ENCODE measurements at regions not wholly inside any gene's neighbourhood (a gene's known extent, or its start where the extent isn't known, plus 50 kb on each side); places are given as distances from the start of the nearest gene placed in this dataset.
"Not testable (repeated sequence)": the region's sequence is repeated elsewhere in the genome, so short reads cannot be mapped to it uniquely, and the experiment has no call there.

DNA sequence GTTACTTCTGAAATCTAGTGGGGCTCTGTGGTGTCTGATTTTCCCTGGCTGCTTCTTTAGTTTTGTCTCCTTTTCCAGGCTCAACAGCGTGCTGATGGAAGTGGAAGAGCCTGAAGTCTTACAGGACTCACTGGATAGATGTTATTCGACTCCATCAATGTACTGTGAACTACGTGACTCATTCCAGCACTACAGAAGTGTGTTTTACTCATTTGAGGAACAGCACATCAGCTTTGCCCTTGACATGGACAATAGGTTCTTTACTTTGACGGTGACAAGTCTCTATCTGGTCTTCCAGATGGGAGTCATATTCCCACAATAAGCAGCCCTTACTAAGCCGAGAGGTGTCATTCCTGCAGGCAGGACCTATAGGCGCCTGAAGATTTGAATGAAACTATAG is 51.1 kb downstream of the NBPF8 start:
- DNase-seq (ENCODE audit: low spot score), result not testable (repeated sequence)

DNA sequence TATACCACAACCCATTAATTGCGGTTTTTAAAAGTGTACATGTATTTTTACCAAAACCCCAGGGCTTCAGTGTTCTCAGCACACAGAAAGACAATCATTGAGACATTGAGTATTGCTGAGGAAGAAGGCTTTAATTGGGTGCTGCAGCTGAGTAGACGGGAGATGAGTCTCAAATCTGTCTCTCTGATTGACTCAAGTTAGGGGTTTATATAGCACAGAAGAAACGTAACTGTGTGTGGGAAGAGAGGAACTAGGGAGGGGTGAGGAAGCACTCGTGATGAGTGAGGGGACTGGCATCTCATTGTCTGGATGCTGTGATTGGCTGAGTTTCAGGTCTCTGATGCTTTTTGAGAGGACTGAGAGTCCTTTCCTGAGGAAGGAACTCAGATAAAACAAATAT is 62.8 kb downstream of the NBPF8 start:
- not testable (repeated sequence) for DNase-seq (ENCODE audit: low spot score)

DNA sequence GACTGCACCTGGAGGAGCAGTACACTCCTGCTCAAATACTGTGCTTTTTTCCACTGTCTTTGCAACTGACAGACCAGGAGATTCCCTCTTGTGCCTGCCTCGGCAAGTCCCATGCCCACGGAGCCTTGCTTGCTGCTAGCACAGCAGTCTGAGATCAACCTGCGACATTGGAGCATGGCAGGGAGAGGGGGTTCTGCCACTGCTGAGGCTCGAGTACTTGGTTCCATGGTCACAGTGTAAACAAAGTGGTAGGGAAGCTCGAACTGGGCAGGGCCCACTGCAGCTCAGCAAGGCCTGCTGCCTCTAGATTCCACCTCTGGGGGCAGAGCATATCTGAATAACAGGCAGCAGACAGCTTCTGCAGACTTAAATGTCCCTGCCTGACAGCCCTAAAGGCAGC is 63.6 kb downstream of the NBPF8 start:
- DNase-seq (ENCODE audit: low spot score), result not testable (repeated sequence)

DNA sequence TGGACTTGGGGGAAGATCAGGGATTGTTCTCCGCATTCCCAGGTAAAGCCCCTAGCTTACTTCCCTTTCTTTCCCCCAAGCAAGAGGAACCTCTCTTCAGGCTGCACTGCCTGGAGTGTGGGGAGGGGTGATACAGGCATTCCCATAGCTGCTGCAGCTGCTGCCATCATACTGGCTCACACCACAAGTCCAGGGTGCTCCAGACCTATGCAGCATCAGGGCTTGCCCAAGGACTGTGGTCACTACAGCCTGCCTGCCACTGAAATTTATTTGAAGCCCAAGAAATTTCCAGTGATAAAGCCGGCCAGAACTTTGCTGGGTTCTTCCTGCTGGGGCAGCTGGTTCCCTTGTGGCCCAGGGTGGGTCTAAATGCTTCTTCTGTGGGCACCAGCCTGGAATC is 72.7 kb downstream of the NBPF8 start:
- DNase-seq (ENCODE audit: low spot score), result not testable (repeated sequence)

DNA sequence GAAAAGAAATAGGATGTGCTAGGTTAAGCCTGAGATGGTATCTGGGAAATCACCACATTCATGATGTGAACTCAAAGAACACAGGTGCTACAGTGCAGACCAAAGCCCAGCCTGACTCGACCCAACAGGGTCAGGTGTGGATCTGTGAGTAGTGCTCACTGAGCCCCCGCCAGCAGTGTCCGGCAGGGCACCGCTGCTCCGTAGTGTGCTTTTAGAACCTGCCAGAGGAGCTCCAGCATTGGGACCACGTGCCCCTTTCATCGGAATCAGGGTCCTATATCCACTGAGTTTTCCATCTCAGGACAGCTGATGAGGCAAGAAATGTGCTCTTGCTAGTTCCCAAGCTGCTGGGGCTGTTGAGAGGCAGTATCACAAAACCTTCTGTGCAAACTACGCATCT is 74.4 kb downstream of the NBPF8 start:
- not testable (repeated sequence) for DNase-seq (ENCODE audit: low spot score)

DNA sequence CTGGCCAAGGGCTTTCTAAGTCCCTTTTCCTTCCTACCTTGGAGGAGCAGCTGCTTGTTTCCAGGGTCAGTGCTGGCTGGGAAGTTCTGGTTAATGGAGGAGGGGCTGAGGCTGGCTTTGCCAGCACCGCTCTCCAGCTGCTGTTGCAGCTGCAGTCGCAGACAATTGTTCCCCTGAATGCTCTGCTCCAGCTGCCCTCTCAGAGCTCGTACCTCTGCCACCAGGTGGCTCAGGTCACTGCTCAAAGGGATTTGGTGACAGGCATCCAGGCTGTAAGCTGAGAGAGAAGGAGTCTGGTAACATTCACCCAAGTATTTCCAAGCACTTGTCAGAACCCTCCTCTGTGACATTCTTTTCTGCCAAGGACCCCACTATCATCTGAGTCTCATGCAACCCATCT is 82.3 kb downstream of the NBPF8 start:
- not testable (repeated sequence) for DNase-seq (ENCODE audit: low spot score)

DNA sequence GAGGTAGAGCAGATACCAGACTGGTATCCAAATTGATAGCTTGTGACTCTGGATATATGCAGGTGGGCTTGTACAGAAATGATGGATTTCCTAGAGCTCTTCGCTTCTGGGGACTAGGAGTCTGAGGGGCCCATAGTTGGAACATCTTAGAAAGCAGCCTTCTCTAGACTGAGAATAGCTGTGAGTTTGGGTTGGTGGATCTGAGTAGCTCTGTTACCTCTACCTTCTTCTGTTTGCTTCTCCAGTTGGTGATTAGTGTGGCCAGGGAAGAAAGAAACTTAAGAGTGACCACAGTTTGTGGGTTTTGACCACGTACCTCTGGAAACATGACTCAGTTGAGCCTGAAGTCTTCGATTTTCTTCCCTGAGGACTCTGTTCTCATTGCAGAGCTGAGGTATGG is 88.4 kb downstream of the NBPF8 start:
- DNase-seq (ENCODE audit: low spot score), result not testable (repeated sequence)

DNA sequence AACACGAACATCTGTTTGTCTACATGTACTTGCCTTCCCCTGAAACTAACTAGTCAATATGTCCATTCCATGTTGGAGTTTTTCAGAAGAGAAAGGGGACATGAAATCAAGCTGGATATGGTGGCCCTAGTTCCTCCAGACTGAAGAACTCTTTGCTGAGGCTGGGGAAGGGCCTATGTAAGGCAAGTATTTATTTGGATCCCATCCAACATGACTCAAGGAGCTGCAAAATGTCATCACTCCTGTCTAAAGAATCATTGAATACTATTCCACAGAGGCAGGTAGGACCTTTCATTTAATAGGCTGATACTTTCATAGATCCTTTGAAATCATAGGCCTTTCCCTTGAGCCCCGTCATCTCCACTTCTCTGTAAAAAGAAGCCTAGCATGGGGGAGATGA is 91.5 kb downstream of the NBPF8 start:
- not testable (repeated sequence) for DNase-seq (ENCODE audit: low spot score)

DNA sequence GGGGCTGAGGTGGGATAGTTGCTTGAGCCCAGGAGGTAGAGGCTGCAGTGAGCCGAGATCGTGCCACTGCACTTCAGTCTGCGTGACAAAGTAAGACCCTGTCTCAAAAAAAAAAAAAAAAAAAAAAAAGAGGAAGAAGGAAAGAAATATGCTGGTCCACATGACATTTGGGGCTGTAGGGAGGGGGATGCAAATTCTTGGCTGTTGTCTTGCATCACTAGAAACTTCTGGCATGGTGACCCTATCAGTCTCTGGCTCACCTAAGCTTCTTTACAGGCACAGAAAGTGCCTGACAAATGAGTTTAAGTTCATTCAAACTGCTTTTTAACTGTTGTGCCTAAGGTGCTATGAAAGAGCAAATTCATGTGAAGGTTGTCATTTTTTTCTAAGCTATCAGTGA is 93.5 kb downstream of the NBPF8 start:
- DNase-seq (ENCODE audit: low spot score), result not testable (repeated sequence)

DNA sequence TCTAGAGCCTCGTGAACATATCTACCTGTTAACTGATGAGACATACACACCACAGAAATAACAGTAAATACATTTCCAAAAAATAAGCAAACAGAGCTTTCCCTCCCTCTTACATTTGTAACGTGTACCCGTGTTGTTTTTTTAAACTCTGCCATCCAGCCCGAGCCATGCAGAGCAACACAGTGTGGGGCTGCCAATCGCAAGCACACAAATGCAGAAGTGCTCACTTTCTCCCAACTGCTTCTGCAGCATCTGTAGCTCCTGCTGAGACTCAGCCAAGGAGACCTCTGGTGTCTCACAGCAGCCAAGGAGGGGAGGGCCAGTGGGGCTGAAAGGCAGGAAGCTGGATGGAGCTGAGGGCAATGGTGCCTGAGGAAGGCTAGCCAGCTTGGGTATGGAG is 94.4 kb downstream of the NBPF8 start:
- not testable (repeated sequence) for DNase-seq (ENCODE audit: low spot score)

DNA sequence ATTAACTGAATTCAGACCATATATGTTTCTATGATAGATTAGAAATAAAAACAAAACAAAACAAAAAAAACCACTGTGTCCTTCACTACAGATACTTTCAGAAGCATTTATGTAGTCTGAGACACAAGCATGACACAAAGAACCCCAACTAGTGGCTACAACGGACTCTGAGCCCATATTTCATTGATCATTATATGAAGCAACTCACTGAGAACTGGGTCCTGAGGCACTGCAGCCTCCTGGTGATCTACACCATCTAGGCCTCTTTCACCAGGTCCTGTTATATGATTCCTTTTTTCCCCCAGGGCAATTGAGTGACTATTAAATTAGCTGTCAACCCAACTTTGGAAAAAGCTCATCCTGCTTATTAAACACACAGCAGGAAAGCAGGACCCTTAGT is 98.3 kb downstream of the NBPF8 start:
- DNase-seq (ENCODE audit: low spot score), result not testable (repeated sequence)

DNA sequence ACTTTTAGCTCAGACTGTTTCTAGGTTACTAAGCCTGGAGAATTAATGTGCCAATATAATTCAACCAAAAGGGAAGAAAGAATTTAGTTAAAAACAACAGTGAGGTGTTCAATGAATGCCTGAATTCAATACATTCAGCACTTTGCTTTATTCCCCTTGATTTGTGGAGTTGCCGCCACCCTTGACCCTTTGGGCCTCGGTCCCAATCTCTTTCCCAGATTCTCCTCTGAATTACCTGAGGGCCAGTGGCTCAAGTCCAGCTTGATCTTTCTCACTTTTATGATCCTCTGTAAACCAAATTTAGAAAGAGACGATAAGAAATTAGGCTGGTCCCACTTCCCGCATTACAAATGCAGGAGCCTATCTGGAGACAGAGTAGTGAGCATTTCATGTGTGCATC is 98.7 kb downstream of the NBPF8 start:
- not testable (repeated sequence) for DNase-seq (ENCODE audit: low spot score)

DNA sequence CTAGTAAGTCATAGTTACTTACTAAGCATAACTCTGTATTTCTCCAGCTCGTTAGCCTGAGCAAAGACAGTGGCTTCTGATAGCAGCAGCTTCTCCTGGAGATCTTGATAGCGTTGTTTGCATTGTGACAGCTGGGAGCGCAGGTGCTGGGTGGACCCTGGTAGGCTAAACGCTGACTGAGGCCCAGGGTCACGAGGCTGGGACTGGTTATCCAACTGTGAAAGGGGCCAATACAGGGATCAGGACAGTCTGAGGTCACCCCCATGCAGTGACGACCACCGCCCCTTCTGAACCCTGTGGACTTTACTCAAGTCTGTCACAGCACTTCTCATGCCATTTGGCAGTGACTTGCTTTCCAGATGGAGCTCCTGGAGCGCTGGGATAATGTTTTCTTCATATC is 104.4 kb downstream of the NBPF8 start:
- not testable (repeated sequence) for DNase-seq (ENCODE audit: low spot score)

DNA sequence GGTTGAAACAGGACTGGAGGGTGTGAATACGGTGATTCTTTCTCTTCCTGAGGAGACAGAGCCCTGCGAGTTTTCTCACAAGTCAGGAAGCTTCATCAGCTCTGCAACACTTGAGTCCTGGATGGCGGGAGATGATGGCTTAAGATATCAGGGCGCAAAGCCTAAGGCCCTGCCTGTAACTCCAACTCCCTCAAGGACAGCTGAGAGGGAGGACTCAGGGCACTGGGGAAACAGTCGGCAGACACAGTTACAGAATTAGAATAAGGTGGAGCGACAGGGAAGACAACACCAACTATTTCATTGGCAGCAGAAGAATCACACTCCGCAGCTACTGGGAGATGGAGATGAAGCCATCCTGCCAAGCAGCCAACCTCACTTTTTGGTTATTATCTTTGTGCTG is 109.6 kb downstream of the NBPF8 start:
- not testable (repeated sequence) for DNase-seq (ENCODE audit: low spot score)

DNA sequence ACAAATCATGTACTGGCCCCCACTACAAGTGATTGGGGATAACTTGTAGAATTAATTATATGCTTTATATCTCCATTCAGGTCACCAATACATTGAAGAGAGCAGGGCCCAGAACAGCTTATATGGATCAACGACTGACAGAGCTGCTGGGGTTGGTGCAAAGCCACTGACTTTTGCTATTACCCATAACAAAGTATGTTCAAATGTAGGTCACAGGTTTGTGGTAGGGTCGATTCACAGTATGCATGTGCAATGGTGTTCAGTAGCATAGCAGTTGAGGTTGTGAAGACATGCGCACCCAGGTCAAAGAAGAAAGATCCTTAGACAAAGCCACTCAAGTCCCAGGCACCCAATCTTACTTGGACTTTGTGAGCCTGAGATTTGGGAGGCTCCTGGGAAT is 110.6 kb downstream of the NBPF8 start:
- peak; percentile 1 for DNase-seq (ENCODE audit: low spot score)

DNA sequence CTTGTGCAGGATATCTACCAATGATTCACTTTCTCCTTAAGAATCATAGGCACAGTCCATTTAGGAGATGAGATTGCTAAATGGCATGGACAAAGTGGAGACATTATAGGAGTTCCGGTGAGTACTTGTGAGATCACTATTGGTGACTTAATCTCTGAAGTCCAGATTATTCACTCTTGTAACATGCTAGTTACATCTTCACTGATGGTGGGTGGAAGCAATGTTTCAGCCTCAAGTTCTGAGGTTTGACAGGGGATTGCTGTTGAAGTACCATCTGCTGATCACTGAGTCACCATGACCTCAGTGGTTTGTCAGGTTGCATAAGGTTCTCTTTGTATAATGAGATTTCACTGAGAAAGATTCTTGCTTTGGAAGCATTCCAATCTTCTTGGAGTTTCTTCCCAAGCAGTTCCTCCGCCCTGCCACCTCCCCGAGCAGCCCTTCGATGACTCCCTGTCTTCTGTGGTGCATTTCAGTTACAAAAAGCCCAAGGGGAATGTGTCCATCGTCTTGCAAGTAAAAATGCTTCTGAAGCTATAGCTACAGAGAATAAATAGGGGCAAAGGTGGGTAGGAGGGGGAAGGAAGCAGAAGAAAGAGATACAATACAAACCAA is 114.7 kb downstream of the NBPF8 start:
- DNase-seq (ENCODE audit: low spot score), result not testable (repeated sequence)

DNA sequence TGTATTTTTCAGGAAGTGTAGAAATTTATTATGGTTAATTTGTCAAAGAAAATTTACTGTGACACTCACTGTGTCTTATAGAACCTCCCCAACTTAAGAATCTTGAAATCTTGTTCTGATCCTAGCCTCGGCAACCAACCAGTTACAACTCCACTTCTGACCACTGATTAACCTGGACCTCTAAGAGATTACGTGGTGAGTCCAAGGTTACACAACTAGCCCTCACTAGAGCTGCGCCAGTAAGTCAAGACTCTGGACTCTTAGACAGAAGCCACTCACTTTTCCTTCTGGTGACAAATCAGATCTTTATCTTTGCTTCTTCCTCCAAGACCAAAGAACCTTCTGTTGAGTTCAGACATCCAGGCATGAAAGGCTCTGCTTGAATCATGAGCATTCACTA is 116.6 kb downstream of the NBPF8 start:
- not testable (repeated sequence) for DNase-seq (ENCODE audit: low spot score)

DNA sequence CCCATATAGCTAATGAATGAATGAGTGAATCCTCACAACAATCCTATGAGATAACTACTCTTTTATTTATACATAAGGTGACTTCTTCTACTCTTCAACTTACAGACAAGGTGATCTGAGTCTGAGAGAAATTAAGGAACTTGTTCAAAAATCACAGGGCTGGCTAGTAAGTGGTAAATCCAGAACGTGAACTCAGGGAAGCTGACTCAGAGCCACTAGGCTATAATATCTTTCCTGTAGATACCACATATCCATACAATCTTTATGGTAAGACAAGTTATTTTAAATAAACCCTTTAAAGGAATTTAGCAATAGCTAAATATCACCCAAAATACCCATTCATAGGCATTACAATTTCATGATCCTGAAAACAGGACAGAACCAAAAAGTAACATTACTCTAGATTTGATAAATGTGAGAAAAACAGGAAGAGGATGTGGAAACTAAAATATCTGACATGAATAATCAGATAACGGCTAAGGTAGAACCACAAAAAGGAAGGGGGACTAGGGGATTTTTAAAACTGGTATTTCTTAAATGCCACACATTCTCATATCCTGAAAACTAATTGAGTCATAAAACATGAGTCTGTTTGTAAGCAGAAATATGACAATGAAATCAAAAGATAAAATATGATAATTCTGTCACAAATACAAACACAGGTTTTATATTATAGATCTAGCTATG is 119.7 kb downstream of the NBPF8 start:
- peak; percentile 51 for DNase-seq (ENCODE audit: low spot score)

DNA sequence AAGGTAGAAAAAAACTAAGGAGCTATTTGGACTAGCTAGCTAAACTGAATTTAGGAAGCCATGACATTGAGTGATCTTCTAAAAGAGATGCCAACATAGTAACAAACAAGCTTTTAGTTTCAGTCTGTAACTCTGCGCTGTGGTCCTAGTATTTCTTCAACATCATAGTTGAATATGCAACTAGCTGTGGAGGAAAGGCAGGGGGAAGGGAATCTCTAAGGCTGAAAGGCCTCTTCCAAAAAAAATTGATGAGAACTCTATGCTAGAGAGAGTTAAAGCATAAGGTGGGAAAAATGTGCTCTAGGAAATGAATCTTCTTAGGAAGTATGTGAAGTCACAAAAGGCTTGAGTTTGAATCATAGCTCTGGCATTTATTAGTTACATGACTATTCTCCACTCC is 120.2 kb downstream of the NBPF8 start:
- DNase-seq (ENCODE audit: low spot score), result not testable (repeated sequence)

DNA sequence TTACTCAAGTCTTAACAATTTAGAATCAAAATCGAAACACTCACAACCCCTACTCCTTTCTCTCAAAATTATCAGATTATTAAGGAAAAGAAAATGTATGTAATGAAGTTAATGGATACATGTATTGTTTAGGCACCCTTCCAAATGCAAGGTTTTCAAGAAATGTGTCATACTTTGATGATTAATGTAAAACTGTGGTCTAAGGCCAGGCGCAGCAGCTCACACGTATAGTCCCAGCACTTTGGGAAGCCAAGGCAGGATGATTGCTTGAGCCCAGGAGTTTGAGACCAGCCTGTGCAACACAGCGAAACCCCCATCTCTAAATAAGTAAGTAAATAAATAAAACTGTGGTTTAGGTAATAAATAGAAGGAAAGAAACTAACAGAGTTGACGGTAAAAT is 126.6 kb downstream of the NBPF8 start:
- DNase-seq (ENCODE audit: low spot score), result not testable (repeated sequence)

DNA sequence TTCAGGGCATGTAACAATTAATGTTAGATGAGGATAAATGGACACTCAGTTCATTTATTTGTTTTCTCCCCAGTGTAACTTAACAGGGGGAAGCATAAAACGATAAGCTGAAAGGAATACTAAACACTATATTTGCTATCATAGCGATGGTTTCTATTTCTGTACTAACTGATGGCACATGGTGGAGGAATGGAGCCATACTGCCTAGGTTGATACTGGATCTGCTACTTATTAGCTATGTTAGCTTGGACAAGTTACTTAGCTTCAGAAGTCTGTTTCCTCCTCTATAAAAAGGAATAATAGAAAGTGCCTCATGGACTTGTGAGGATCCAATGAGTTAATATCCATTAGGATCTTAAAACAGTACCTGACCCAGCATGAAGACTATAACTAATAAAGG is 127.5 kb downstream of the NBPF8 start:
- DNase-seq (ENCODE audit: low spot score), result not testable (repeated sequence)

DNA sequence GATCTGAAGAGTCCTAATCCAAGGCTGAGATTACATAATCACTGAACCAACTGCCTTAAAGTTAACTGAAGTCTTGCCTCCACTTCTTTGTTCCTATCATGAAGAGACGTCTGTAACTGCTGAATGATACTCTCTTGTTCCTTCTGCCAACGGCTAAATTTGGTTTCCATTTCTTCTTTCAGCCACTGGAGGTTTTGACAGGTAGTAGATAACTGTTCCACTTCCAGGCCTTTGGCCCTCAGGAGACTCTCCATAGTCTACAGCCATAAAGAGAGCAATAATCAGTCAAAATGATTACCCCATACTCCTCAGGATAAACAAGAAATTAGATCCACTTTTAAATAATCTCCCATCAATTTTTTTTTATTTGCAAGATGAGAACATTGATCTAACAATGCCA is 128.1 kb downstream of the NBPF8 start:
- not testable (repeated sequence) for DNase-seq (ENCODE audit: low spot score)

DNA sequence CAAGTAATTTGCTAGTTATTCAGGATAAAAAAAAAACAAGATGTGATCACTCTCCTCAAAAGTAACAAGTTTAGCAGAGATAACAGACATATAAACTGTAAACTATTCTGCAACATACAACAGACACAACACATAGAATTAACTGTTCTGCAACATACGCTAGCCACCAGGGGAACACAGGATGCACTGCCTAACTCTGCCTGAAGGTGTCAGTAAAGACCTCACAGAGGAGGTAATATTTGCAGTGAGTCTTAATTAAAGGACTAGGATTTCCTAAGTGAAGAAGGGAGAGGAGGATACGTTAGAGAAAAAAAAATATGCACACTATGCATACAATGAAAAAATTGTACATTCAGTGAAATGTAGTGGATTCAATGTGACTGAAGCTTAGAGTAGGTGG is 129.6 kb downstream of the NBPF8 start:
- peak; percentile 89 for DNase-seq (ENCODE audit: low spot score)

DNA sequence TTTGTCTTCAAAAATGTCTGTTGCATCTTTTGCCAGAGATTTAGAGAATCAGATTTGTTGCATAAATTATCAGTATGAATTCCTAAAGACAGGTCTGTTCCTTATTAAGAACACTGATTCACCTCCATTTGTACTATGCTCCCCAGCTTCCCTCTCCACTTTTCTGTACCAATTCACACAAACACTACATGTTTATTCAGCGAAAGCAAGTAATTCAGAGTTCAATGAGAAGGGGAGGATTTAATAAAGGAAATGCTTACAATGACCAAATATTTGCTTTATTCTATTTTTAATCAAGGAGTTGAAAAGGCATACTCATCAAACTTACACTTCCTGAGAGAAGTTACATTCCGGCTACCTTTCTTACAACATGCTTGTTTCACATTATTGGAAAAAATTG is 135.5 kb downstream of the NBPF8 start:
- DNase-seq (ENCODE audit: low spot score), result not testable (repeated sequence)

Data from CD4-positive, alpha-beta T cell treated with Interleukin-2 at 100 ng/mL for 4 hours (primary cell).